ENCODE measurements at regions not wholly inside any gene's neighbourhood (a gene's known extent, or its start where the extent isn't known, plus 50 kb on each side); places are given as distances from the start of the nearest gene placed in this dataset.

- H3K27ac ChIP-seq, result no peak overlapping the region
Measured at GRCh38 chr5:29001666-29002065, 1963.3 kb upstream of the CDH9 start.

DNA sequence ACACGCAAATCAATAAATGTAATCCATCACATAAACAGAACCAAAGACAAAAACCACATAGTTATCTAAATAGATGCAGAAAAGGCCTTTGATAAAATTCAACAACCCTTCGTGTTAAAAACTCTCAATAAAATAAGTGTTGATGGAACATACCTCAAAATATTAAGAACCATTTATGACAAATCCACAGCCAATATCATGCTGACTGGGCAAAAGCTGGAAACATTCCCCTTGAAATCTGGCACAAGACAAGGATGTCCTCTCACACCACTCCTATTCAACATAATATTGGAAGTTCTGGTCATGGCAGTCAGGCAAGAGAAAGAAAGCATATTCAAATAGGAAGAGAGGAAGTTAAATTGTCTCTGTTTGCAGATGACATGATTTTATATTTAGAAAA lies 1946.3 kb upstream of the CDH9 start:
- TF ChIP-seq CTCF (IDR thresholded peaks at IDR 0.05) (no peak), POLR2A (IDR thresholded peaks at IDR 0.05) (no peak)
- no peak for DNase-seq
- H3K27ac ChIP-seq, result no peak overlapping the region
- no peaks in the 10 kb centered on the region for H3K4me1 ChIP-seq
- H3K9me3 ChIP-seq, result peaks cover 0 to 7% (median 0%) of the 10 kb centered on the region in 4 donors
- H3K27me3 ChIP-seq, result no peaks in the 10 kb centered on the region
- H3K36me3 ChIP-seq, result no peaks in the 10 kb centered on the region
- H3K4me3 ChIP-seq, result no peak overlapping the region

More at GRCh38 chr5:29001666-29002065, 1963.3 kb upstream of the CDH9 start:
- Histone ChIP-seq H3K4me1 (no peaks in the 10 kb centered on the region), H3K4me3 (no peak overlapping the region), H3K27me3 (no peaks in the 10 kb centered on the region), H3K9me3 (peaks cover 0 to under 1% (median 0%) of the 10 kb centered on the region in 4 donors), H3K36me3 (no peaks in the 10 kb centered on the region)
- DNase-seq, result no peak
- TF ChIP-seq CTCF (IDR thresholded peaks at IDR 0.05) (no peak), POLR2A (IDR thresholded peaks at IDR 0.05) (no peak)

- H3K4me1 ChIP-seq, result no peaks in the 10 kb centered on the region
- no peak for DNase-seq
- no peak for TF ChIP-seq POLR2A (IDR thresholded peaks at IDR 0.05)
- TF ChIP-seq CTCF (IDR thresholded peaks at IDR 0.05), result no peak
Measured at GRCh38 chr5:28975508-28975907, 1937.1 kb upstream of the CDH9 start.

DNA sequence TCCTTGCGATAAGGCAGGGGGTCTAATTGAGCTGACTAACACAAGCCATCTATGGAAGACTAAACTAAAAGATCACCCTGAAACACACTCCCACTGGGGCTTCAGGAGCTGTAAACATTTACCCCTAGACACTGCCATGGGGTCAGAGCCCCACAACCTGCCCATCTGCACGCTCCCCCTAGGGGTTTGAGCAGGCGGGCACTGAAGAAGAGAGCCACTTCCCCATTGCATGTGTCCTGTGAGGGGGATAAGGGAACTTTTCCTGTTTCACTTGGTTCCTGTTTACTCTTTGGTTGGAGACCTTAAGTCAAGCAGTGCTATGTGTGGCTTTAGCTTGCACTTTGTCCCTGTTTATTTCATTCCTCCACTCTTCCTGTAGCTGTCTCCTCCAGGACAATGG lies 1929.5 kb upstream of the CDH9 start:
- no peak for DNase-seq
- Histone ChIP-seq H3K9me3 (peaks cover 0 to 5% (median 0%) of the 10 kb centered on the region in 4 donors), H3K36me3 (no peaks in the 10 kb centered on the region), H3K27ac (no peak overlapping the region), H3K4me3 (no peak overlapping the region), H3K4me1 (no peaks in the 10 kb centered on the region), H3K27me3 (no peaks in the 10 kb centered on the region)
- no peak for TF ChIP-seq POLR2A (IDR thresholded peaks at IDR 0.05)
- TF ChIP-seq CTCF (IDR thresholded peaks at IDR 0.05), result no peak

More at GRCh38 chr5:28975508-28975907, 1937.1 kb upstream of the CDH9 start:
- H3K27ac ChIP-seq, result no peak overlapping the region
- peaks cover 0 to 9% (median 0%) of the 10 kb centered on the region in 4 donors for H3K9me3 ChIP-seq
- H3K36me3 ChIP-seq, result no peaks in the 10 kb centered on the region
- H3K4me3 ChIP-seq, result no peak overlapping the region
- H3K27me3 ChIP-seq, result no peaks in the 10 kb centered on the region

GRCh38 chr5:28961816-28962215 lies 1923.4 kb upstream of the CDH9 start:
- TF ChIP-seq POLR2A (IDR thresholded peaks at IDR 0.05) (no peak), CTCF (IDR thresholded peaks at IDR 0.05) (no peak)
- H3K27me3 ChIP-seq, result no peaks in the 10 kb centered on the region
- H3K9me3 ChIP-seq, result peaks cover 0 to 5% (median 0%) of the 10 kb centered on the region in 4 donors
- no peak overlapping the region for H3K4me3 ChIP-seq
- H3K36me3 ChIP-seq, result no peaks in the 10 kb centered on the region
- H3K4me1 ChIP-seq, result no peaks in the 10 kb centered on the region
- no peak for DNase-seq
- no peak overlapping the region for H3K27ac ChIP-seq

DNA sequence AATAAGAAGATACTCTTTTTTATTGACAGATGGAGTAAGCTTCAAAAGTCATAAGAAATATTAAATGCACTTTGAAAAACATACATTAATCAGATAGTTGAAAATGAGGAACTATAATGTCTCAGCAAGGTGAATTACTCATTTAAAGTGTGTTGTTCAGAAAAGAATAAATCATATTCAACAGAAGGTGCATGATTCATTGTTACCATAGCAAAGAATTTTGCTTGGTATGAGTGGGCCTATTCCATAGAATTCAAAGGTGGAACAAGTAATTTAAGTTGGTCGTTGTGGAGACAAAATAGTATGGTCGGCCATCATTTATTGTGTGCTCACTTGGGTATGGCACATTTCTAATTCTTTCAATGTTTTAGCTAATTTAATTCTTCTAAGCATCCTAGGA lies 1920.2 kb upstream of the CDH9 start:
- no peak for DNase-seq
- Histone ChIP-seq H3K4me1 (no peaks in the 10 kb centered on the region), H3K27me3 (no peaks in the 10 kb centered on the region), H3K36me3 (no peaks in the 10 kb centered on the region), H3K4me3 (no peak overlapping the region), H3K27ac (no peak overlapping the region), H3K9me3 (peaks cover 0 to 5% (median 0%) of the 10 kb centered on the region in 4 donors)
- TF ChIP-seq POLR2A (IDR thresholded peaks at IDR 0.05) (no peak), CTCF (IDR thresholded peaks at IDR 0.05) (no peak)

Measured in Peyer's patch (tissue), 4 donors.